ENCODE measurements at regions not wholly inside any gene's neighbourhood (a gene's known extent, or its start where the extent isn't known, plus 50 kb on each side); places are given as distances from the start of the nearest gene placed in this dataset.

DNA sequence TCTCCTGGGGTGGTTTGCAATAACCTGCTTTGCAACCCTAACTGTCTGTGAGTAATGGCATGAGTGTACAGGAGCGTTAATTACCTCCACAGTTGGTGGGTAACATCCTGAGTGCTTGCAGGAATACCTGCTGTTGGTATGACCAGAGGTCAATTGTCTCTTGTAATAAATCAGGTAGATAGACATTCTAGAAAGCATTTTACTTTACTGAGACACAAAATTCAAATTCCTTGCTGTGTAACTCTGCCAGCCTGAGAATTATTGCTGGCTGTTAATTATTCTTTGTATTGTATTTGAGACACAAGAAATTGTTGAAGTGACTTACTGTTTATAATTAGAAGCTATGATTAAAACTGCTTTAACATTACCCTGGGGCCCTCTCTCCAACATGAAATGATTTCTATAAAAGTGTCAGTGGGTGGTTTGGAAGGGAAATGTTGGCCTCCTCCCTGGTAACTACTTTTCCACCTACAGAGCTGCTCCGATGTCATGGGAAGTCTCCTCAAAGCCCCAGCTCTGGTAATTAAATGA lies 150.8 kb upstream of the ADCY2 start:
- no peak for TF ChIP-seq SP1 (IDR thresholded peaks at IDR 0.05)
- no peak for TF ChIP-seq SUZ12 (IDR thresholded peaks at IDR 0.05)

Data from HEK293T (cell line).